Suprapubic skin (tissue), 3 donors: ENCODE measurements at regions not wholly inside any gene's neighbourhood (a gene's known extent, or its start where the extent isn't known, plus 50 kb on each side); places are given as distances from the start of the nearest gene placed in this dataset.

Source experiments
- POLR2AphosphoS5 ChIP-seq, 3 donors: sonication (generic); formaldehyde crosslinking; IDR thresholded peaks; one replicate each; pipeline ENCODE4 v1.6.1; 2017; ENCODE audit warnings: antibody characterized with exemption in 3 of 3
- TF ChIP-seq, protein P1 (sequence below), 2 donors: fragments of 200-600 bp in 1 of 2; fragments of 450-650 bp in 1 of 2; sonication (generic) in 1 of 2; IDR thresholded peaks; one replicate each; pipeline ENCODE4 v1.5.1; 2016 to 2019; ENCODE audit warnings: antibody characterized with exemption in 2 of 2, mild to moderate bottlenecking in 1 of 2, moderate library complexity in 1 of 2

DNA sequence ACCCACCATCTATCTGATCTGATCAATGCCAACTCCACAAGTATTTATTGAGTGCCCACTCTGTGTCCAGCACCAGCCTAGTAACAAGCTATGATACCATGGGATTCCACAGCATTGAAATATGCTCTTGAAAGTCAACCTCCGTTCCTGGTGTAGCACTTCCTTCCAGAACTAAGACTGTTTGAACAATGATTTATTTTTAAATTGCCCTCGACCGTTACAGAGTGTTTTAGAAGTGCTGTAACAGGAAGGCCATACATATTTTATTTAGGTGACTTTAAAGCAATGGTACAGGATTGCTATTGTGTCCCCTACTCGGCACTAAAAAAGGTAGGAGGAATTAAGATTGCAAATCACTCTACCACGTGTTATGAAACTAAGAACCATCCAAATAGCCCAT lies 225.6 kb downstream of the TEX36 start:
- TF ChIP-seq, protein P1, sequence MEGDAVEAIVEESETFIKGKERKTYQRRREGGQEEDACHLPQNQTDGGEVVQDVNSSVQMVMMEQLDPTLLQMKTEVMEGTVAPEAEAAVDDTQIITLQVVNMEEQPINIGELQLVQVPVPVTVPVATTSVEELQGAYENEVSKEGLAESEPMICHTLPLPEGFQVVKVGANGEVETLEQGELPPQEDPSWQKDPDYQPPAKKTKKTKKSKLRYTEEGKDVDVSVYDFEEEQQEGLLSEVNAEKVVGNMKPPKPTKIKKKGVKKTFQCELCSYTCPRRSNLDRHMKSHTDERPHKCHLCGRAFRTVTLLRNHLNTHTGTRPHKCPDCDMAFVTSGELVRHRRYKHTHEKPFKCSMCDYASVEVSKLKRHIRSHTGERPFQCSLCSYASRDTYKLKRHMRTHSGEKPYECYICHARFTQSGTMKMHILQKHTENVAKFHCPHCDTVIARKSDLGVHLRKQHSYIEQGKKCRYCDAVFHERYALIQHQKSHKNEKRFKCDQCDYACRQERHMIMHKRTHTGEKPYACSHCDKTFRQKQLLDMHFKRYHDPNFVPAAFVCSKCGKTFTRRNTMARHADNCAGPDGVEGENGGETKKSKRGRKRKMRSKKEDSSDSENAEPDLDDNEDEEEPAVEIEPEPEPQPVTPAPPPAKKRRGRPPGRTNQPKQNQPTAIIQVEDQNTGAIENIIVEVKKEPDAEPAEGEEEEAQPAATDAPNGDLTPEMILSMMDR (IDR thresholded peaks at IDR 0.05): no peak
- TF ChIP-seq POLR2AphosphoS5 (IDR thresholded peaks at IDR 0.05): no peak
